ENCODE measurements at regions not wholly inside any gene's neighbourhood (a gene's known extent, or its start where the extent isn't known, plus 50 kb on each side); places are given as distances from the start of the nearest gene placed in this dataset.

DNA sequence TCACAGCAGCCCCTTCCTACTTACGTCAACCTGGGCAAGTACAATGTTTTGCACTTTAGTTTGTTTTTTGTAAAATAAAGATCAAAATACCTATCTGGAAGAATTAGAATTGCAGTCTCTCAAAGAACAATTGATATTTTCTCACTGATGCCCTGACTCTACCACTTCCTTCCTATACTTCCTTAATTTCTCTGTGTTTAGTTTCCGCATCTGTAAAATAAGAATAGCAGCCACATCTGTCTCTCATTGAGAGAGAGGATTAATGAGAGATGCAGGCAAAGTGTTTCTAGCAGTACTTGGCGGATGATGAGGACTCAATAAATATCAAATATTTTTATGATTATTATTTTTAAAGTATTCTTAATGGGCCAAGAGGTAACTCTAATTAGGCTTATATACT, 122.6 kb upstream of the PIEZO2 start:
- TF ChIP-seq, protein P1, sequence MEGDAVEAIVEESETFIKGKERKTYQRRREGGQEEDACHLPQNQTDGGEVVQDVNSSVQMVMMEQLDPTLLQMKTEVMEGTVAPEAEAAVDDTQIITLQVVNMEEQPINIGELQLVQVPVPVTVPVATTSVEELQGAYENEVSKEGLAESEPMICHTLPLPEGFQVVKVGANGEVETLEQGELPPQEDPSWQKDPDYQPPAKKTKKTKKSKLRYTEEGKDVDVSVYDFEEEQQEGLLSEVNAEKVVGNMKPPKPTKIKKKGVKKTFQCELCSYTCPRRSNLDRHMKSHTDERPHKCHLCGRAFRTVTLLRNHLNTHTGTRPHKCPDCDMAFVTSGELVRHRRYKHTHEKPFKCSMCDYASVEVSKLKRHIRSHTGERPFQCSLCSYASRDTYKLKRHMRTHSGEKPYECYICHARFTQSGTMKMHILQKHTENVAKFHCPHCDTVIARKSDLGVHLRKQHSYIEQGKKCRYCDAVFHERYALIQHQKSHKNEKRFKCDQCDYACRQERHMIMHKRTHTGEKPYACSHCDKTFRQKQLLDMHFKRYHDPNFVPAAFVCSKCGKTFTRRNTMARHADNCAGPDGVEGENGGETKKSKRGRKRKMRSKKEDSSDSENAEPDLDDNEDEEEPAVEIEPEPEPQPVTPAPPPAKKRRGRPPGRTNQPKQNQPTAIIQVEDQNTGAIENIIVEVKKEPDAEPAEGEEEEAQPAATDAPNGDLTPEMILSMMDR (IDR thresholded peaks at IDR 0.05) = no peak
- TF ChIP-seq POLR2A (IDR thresholded peaks at IDR 0.05) = no peak

Measured in thyroid gland (tissue), 4 donors.